Loucy (cell line): ENCODE measurements at regions not wholly inside any gene's neighbourhood (a gene's known extent, or its start where the extent isn't known, plus 50 kb on each side); places are given as distances from the start of the nearest gene placed in this dataset.
"Not testable (repeated sequence)": the region's sequence is repeated elsewhere in the genome, so short reads cannot be mapped to it uniquely, and the experiment has no call there.

Experiments used
- H2AFZ ChIP-seq: fragments of 200-600 bp; sonication (generic); 2 replicates; pipeline ENCODE4 v1.6.0; 2016; ENCODE audit warnings: antibody characterized with exemption, mild to moderate bottlenecking, low read length, moderate library complexity
- H3F3A ChIP-seq: fragments of 200-600 bp; 2 replicates; pipeline ENCODE4 v1.6.0; 2016; ENCODE audit warnings: antibody characterized with exemption, low read depth, mild to moderate bottlenecking
- H3K27me3 ChIP-seq: fragments of 200-600 bp; sonication (generic); 2 replicates; pipeline ENCODE4 v1.6.1; 2014; ENCODE audit warnings: low read length, mild to moderate bottlenecking; ENCODE audit not compliant: insufficient read depth, poor library complexity, severe bottlenecking
- H3K36me3 ChIP-seq: fragments of 200-600 bp; sonication (generic); 2 replicates; pipeline ENCODE4 v1.6.1; 2016; ENCODE audit warnings: low read length; ENCODE audit not compliant: insufficient read depth
- H3K4me1 ChIP-seq: fragments of 200-600 bp; sonication (generic); 2 replicates; pipeline ENCODE4 v1.5.1; 2014; ENCODE audit warnings: low read length, mild to moderate bottlenecking; ENCODE audit not compliant: insufficient read depth, poor library complexity, severe bottlenecking
- H3K4me2 ChIP-seq: fragments of 200-600 bp; sonication (generic); 2 replicates; pipeline ENCODE4 v1.6.0; 2014; ENCODE audit warnings: antibody characterized with exemption, low read length, low read depth, mild to moderate bottlenecking; ENCODE audit not compliant: poor library complexity, severe bottlenecking
- H3K4me3 ChIP-seq: fragments of 200-600 bp; sonication (generic); 2 replicates; pipeline ENCODE4 v1.5.1; 2014; ENCODE audit warnings: low read length, mild to moderate bottlenecking, mixed read lengths; ENCODE audit not compliant: poor library complexity, severe bottlenecking
- H3K79me2 ChIP-seq: fragments of 200-600 bp; sonication (generic); 2 replicates; pipeline ENCODE4 v1.6.1; 2014; ENCODE audit warnings: low read length; ENCODE audit not compliant: insufficient read depth
- H3K9ac ChIP-seq: fragments of 200-600 bp; sonication (generic); 2 replicates; pipeline ENCODE4 v1.6.0; 2014; ENCODE audit warnings: mild to moderate bottlenecking, low read depth, low read length, moderate library complexity; ENCODE audit not compliant: poor library complexity, severe bottlenecking
- H3K9me2 ChIP-seq: fragments of 200-600 bp; sonication (generic); replicated peaks from 2 replicates; pipeline ENCODE4 v1.6.1; 2016; ENCODE audit warnings: low read depth, low read length, mixed read lengths
- H3K9me3 ChIP-seq: fragments of 200-600 bp; sonication (generic); 2 replicates; pipeline ENCODE4 v1.6.1; 2014; ENCODE audit warnings: mild to moderate bottlenecking, antibody characterized with exemption, low read length, low read depth; ENCODE audit not compliant: insufficient read depth
- H4K20me1 ChIP-seq: fragments of 200-600 bp; sonication (generic); 2 replicates; pipeline ENCODE4 v1.6.0; 2014; ENCODE audit warnings: antibody characterized with exemption, low read length, mild to moderate bottlenecking; ENCODE audit not compliant: insufficient read depth, poor library complexity, severe bottlenecking
- CTCF ChIP-seq: fragments of 200-600 bp; sonication (generic); conservative IDR thresholded peaks from 2 replicates; pipeline ENCODE4 v1.5.1; 2014; ENCODE audit warnings: mild to moderate bottlenecking, antibody characterized with exemption, low read length
- EZH2phosphoT487 ChIP-seq: fragments of 200-600 bp; IDR thresholded peaks from 2 replicates; pipeline ENCODE4 v1.6.1; 2018; ENCODE audit warnings: antibody characterized with exemption, mild to moderate bottlenecking, moderate library complexity, borderline replicate concordance

GRCh38 chr16:17002565-17002964 is 468.2 kb downstream of the XYLT1 start:
- H3K9me2 ChIP-seq: no peaks in the 10 kb centered on the region
- no peaks in the 10 kb centered on the region for H3K79me2 ChIP-seq
- no peak overlapping the region for H3K4me2 ChIP-seq
- no peaks in the 10 kb centered on the region for H4K20me1 ChIP-seq
- H3K4me3 ChIP-seq: no peak overlapping the region
- H3F3A ChIP-seq: no peaks in the 10 kb centered on the region
- H3K9ac ChIP-seq: no peak overlapping the region
- no peak overlapping the region for H2AFZ ChIP-seq
- TF ChIP-seq EZH2phosphoT487 (no peak), CTCF (no peak)
- no peaks in the 10 kb centered on the region for H3K9me3 ChIP-seq
- no peaks in the 10 kb centered on the region for H3K4me1 ChIP-seq
- no peaks in the 10 kb centered on the region for H3K36me3 ChIP-seq
- H3K27me3 ChIP-seq: no peaks in the 10 kb centered on the region

DNA sequence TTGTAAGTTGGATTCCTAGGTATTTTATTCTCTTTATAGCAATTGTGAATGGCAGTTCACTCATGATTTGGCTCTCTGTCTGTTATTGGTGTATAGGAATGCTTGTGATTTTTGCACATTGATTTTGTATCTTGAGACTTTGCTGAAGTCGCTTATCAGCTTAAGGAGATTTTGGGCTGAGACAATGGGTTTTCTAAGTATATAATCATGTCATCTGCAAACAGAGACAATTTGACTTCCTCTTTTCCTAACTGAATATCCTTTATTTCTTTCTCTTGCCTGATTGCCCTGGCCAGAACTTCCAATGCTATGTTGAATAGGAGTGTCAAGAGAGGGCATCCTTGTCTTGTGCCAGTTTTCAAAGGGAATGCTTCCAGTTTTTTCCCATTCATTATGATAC is 464.8 kb downstream of the XYLT1 start:
- not testable (repeated sequence) for H3F3A ChIP-seq, H3K27me3 ChIP-seq, H3K9me2 ChIP-seq, H3K4me3 ChIP-seq, H3K9ac ChIP-seq, H3K9me3 ChIP-seq, H3K36me3 ChIP-seq, H3K4me1 ChIP-seq, H3K4me2 ChIP-seq, H2AFZ ChIP-seq, H4K20me1 ChIP-seq, H3K79me2 ChIP-seq

DNA sequence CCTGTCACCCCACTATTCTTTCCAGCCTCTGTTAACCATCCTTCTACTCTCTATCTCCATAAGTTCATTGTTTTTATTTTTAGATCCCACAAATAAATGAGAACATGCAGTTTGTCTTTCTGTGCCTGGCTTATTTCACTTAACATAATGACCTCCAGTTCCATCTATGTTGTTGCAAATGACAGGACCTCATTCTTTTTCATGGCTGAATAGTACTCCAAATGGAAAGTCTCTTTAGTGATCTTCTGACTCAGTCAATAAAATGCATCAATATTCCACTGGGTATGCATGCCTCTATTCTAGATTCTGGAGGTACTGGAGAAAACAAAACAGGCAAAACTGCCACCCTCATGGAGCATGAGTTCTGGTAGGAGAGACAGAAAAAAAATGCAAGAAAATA is 459.0 kb downstream of the XYLT1 start:
- H3K36me3 ChIP-seq: no peaks in the 10 kb centered on the region
- H4K20me1 ChIP-seq: no peaks in the 10 kb centered on the region
- H3K79me2 ChIP-seq: no peaks in the 10 kb centered on the region
- H3K9me3 ChIP-seq: no peaks in the 10 kb centered on the region
- TF ChIP-seq CTCF: no peak
- no peak for TF ChIP-seq EZH2phosphoT487
- no peak overlapping the region for H3K9ac ChIP-seq
- no peak overlapping the region for H2AFZ ChIP-seq
- peaks cover 15% of the 10 kb centered on the region for H3K4me1 ChIP-seq
- no peaks in the 10 kb centered on the region for H3F3A ChIP-seq
- H3K4me2 ChIP-seq: no peak overlapping the region
- no peaks in the 10 kb centered on the region for H3K27me3 ChIP-seq
- no peaks in the 10 kb centered on the region for H3K9me2 ChIP-seq
- H3K4me3 ChIP-seq: no peak overlapping the region

DNA sequence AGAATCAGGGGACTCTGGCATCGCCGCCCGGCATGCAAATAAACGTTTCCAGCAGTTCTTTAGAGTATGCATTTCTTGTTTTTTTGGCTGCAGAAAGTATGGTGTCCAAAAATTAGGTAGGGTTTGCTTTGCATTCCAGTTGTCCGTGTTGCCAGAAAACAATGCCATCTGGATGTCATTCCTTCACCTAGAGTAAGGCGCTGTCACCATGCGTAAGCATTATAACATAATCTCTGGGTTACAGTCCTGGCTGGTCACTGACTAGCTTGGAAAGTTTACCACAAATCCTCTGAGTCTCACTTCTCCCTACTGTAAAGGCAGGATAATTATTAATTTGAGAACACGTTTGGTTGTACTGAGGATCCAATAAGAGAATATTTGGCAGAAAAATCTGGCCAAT is 457.7 kb downstream of the XYLT1 start:
- Histone ChIP-seq H3K9me2 (no peaks in the 10 kb centered on the region), H2AFZ (no peak overlapping the region; the same call in 1 of the 2 replicates), H3K27me3 (no peaks in the 10 kb centered on the region), H3F3A (no peaks in the 10 kb centered on the region), H3K9ac (no peak overlapping the region), H3K9me3 (no peaks in the 10 kb centered on the region; the same call in 1 of the 2 replicates), H3K36me3 (no peaks in the 10 kb centered on the region), H3K79me2 (no peaks in the 10 kb centered on the region), H3K4me3 (peak overlapping the region; percentile 66), H4K20me1 (no peaks in the 10 kb centered on the region), H3K4me2 (peak overlapping the region; percentile 75), H3K4me1 (peaks cover 17% of the 10 kb centered on the region)
- TF ChIP-seq CTCF: no peak
- TF ChIP-seq EZH2phosphoT487: no peak
